ENCODE measurements at regions not wholly inside any gene's neighbourhood (a gene's known extent, or its start where the extent isn't known, plus 50 kb on each side); places are given as distances from the start of the nearest gene placed in this dataset.

DNA sequence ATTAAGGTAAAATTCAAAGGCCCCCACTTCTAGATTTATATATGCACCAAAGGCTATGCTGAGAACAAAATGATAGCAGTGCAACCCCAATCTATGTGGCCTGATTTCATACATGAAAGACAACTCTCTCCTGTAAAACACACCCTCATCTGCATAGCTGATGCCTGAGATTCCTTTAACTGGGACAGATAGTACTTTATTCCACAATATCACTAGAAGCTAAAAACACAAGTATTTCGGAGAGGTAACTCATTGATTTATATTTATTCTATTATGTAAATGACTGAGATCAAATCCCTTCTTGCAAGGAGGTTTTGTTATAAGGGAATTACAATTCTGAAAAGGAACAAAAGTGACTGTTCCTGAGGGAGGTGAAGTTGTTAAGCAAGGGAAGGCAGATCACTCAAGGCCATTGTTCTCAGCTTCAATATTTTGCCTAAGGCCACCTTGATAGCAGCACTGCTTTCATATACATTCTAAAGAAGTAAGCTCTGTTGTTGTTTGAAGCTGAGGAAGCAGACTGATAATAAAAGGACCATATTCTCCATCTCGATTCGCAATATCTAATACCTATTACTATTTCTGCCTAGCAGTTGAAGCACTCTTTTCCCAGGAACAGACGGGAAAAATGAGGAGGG, 471.0 kb upstream of the CDH7 start:
- Histone ChIP-seq H3K79me2 (ENCODE audit: insufficient read depth, low read length) (no peaks in the 10 kb centered on the region), H3K27me3 (ENCODE audit: low read length) (no peaks in the 10 kb centered on the region), H4K20me1 (ENCODE audit: low read depth, low read length) (no peaks in the 10 kb centered on the region), H3K4me3 (ENCODE audit: insufficient read depth, low read length, poor library complexity, severe bottlenecking) (no peak overlapping the region), H2AFZ (ENCODE audit: low read depth, low read length, severe bottlenecking) (no peak overlapping the region), H3K36me3 (ENCODE audit: low read length) (no peaks in the 10 kb centered on the region), H3F3A (ENCODE audit: insufficient read depth) (no peaks in the 10 kb centered on the region), H3K9me3 (ENCODE audit: insufficient read depth, low read length) (no peaks in the 10 kb centered on the region), H3K9me2 (replicated peaks; ENCODE audit: insufficient read depth, low read length) (no peaks in the 10 kb centered on the region), H3K4me2 (ENCODE audit: low read depth, low read length, poor library complexity, severe bottlenecking) (no peak overlapping the region), H3K27ac (ENCODE audit: low read depth, low read length) (no peak overlapping the region), H3K9ac (ENCODE audit: low read length) (no peak overlapping the region)
- TF ChIP-seq, protein P1, sequence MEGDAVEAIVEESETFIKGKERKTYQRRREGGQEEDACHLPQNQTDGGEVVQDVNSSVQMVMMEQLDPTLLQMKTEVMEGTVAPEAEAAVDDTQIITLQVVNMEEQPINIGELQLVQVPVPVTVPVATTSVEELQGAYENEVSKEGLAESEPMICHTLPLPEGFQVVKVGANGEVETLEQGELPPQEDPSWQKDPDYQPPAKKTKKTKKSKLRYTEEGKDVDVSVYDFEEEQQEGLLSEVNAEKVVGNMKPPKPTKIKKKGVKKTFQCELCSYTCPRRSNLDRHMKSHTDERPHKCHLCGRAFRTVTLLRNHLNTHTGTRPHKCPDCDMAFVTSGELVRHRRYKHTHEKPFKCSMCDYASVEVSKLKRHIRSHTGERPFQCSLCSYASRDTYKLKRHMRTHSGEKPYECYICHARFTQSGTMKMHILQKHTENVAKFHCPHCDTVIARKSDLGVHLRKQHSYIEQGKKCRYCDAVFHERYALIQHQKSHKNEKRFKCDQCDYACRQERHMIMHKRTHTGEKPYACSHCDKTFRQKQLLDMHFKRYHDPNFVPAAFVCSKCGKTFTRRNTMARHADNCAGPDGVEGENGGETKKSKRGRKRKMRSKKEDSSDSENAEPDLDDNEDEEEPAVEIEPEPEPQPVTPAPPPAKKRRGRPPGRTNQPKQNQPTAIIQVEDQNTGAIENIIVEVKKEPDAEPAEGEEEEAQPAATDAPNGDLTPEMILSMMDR (IDR thresholded peaks at IDR 0.05; ENCODE audit: insufficient read depth, low read length, poor library complexity, severe bottlenecking): no peak
- TF ChIP-seq EZH2phosphoT487 (conservative IDR thresholded peaks at IDR 0.05; ENCODE audit: low read length): no peak

DNA sequence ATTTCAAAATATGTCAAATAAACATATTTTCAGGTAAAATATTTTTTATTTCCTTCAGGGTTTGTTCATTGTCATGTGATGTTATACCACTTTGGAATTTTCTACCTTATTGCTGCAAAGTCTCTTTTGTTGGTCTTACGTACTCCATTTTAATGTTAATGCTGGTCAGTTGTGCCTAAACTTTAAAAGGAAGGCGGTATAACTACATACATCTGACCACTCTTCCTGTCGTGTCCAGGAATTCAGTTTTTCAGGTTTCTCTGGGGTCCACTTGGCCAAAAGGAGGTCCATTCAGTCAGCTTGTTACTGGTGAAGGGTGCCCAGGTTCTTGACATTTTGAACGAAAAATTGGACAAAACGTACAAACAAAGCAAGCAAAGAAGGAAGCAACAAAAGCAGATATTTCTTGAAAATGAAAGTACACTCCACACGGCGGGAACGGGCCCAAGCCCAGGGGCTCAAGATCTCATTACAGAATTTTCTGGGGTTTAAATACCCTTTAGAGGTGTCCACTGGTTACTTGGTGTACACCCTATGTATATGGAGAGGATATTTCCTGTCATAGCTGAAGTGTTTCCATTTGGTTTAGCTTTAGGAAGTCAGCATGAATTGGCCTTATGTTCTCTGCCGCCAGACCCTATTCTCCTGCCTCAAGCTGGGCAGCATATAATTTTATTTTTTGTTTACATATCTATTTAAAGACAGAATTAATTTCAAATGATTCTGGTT, 471.7 kb upstream of the CDH7 start:
- H2AFZ ChIP-seq (ENCODE audit: low read depth, low read length, severe bottlenecking): no peak overlapping the region
- H3K36me3 ChIP-seq (ENCODE audit: low read length): no peaks in the 10 kb centered on the region
- H3K27ac ChIP-seq (ENCODE audit: low read depth, low read length): no peak overlapping the region
- no peaks in the 10 kb centered on the region for H3K27me3 ChIP-seq (ENCODE audit: low read length)
- TF ChIP-seq EZH2phosphoT487 (conservative IDR thresholded peaks at IDR 0.05; ENCODE audit: low read length): no peak
- TF ChIP-seq, protein P1 (IDR thresholded peaks at IDR 0.05; ENCODE audit: insufficient read depth, low read length, poor library complexity, severe bottlenecking): no peak
- H3K4me2 ChIP-seq (ENCODE audit: low read depth, low read length, poor library complexity, severe bottlenecking): no peak overlapping the region
- H3K9ac ChIP-seq (ENCODE audit: low read length): no peak overlapping the region
- H3F3A ChIP-seq (ENCODE audit: insufficient read depth): no peaks in the 10 kb centered on the region
- H3K4me3 ChIP-seq (ENCODE audit: insufficient read depth, low read length, poor library complexity, severe bottlenecking): no peak overlapping the region
- H4K20me1 ChIP-seq (ENCODE audit: low read depth, low read length): no peaks in the 10 kb centered on the region
- no peaks in the 10 kb centered on the region for H3K9me2 ChIP-seq (replicated peaks; ENCODE audit: insufficient read depth, low read length)
- H3K79me2 ChIP-seq (ENCODE audit: insufficient read depth, low read length): no peaks in the 10 kb centered on the region
- no peaks in the 10 kb centered on the region for H3K9me3 ChIP-seq (ENCODE audit: insufficient read depth, low read length)

DNA sequence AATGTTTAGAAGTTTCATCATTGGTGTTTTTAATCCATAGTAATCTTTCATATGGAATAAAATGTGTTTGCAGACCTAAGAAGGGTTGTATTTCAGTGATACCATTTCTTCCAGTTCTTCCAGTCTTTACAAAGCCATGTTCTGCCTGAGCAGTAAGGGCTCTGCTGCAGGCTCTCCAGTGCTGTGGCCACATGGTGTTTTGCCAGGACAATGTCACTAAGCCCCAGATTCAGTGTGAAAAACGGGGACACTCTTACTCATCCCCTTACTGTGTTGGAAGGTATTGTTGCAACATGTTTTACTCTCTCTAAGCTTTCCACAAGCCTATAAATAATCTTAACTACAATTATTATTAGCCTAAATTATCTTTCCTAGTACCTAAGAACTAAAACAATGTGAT, 481.4 kb upstream of the CDH7 start:
- H3K9me2 ChIP-seq (replicated peaks; ENCODE audit: insufficient read depth, low read length): no peaks in the 10 kb centered on the region
- no peak overlapping the region for H3K4me2 ChIP-seq (ENCODE audit: low read depth, low read length, poor library complexity, severe bottlenecking)
- no peaks in the 10 kb centered on the region for H4K20me1 ChIP-seq (ENCODE audit: low read depth, low read length)
- H3K9ac ChIP-seq (ENCODE audit: low read length): no peak overlapping the region
- no peaks in the 10 kb centered on the region for H3K79me2 ChIP-seq (ENCODE audit: insufficient read depth, low read length)
- no peaks in the 10 kb centered on the region for H3K36me3 ChIP-seq (ENCODE audit: low read length)
- no peaks in the 10 kb centered on the region for H3K9me3 ChIP-seq (ENCODE audit: insufficient read depth, low read length)
- TF ChIP-seq, protein P1 (IDR thresholded peaks at IDR 0.05; ENCODE audit: insufficient read depth, low read length, poor library complexity, severe bottlenecking): no peak
- no peak for TF ChIP-seq EZH2phosphoT487 (conservative IDR thresholded peaks at IDR 0.05; ENCODE audit: low read length)
- H2AFZ ChIP-seq (ENCODE audit: low read depth, low read length, severe bottlenecking): no peak overlapping the region
- no peak overlapping the region for H3K27ac ChIP-seq (ENCODE audit: low read depth, low read length)
- H3F3A ChIP-seq (ENCODE audit: insufficient read depth): no peaks in the 10 kb centered on the region
- H3K4me3 ChIP-seq (ENCODE audit: insufficient read depth, low read length, poor library complexity, severe bottlenecking): no peak overlapping the region
- no peaks in the 10 kb centered on the region for H3K27me3 ChIP-seq (ENCODE audit: low read length)

All from SU-DHL-6 (cell line).